Heart left ventricle (tissue), 16 donors: ENCODE measurements at regions not wholly inside any gene's neighbourhood (a gene's known extent, or its start where the extent isn't known, plus 50 kb on each side); places are given as distances from the start of the nearest gene placed in this dataset.
A peak's percentile ranks its signal among the peaks of the same experiment; 100 is the strongest.
"Not testable (repeated sequence)": the region's sequence is repeated elsewhere in the genome, so short reads cannot be mapped to it uniquely, and the experiment has no call there.

ENCODE experiments used
- ATAC-seq, 4 donors: fragments of 200-7000 bp; cut with Tn5 transposase; one replicate each; pipeline ENCODE4 v1.9.1; 2020 to 2022; ENCODE audit warnings: moderate library complexity in 4 of 4, mild to moderate bottlenecking in 3 of 4, moderate number of reproducible peaks in 1 of 4
- DNase-seq, 5 donors: peaks; one replicate each; pipeline ENCODE4 v3.0.0-alpha.2; 2020
- H3K27ac ChIP-seq, 12 donors: fragments of 200-600 bp; sonication (generic) in 4 of 12; one replicate each; pipeline versions ENCODE4 v1.5.0 to v1.8.0; 2016 to 2022; ENCODE audit warnings: mild to moderate bottlenecking in 2 of 12
- H3K27me3 ChIP-seq, 9 donors: fragments of 200-600 bp; sonication (generic) in 2 of 9; one replicate each; pipeline versions ENCODE4 v1.5.1 to v1.8.0; 2016 to 2022; ENCODE audit warnings: mild to moderate bottlenecking in 3 of 9
- H3K36me3 ChIP-seq, 9 donors: fragments of 200-600 bp; sonication (generic) in 2 of 9; one replicate each; pipeline versions ENCODE4 v1.5.0 to v1.8.0; 2018 to 2022; ENCODE audit warnings: mild to moderate bottlenecking in 2 of 9
- H3K4me1 ChIP-seq, 12 donors: fragments of 200-600 bp; sonication (generic) in 4 of 12; one replicate each; pipeline versions ENCODE4 v1.5.0 to v1.8.0; 2016 to 2022; ENCODE audit warnings: mild to moderate bottlenecking in 3 of 12
- H3K4me3 ChIP-seq, 12 donors: fragments of 200-600 bp; sonication (generic) in 4 of 12; one replicate each; pipeline versions ENCODE4 v1.5.0 to v1.8.0; 2017 to 2022; ENCODE audit warnings: mild to moderate bottlenecking in 9 of 12, moderate library complexity in 4 of 12
- H3K9me3 ChIP-seq, 12 donors: fragments of 200-600 bp; sonication (generic) in 4 of 12; one replicate each; pipeline versions ENCODE4 v1.5.0 to v1.8.0; 2016 to 2022; ENCODE audit warnings: mild to moderate bottlenecking in 1 of 12
- POLR2A ChIP-seq, 2 donors: fragments of 450-650 bp; IDR thresholded peaks; one replicate each; pipeline ENCODE4 v1.6.1; 2017; ENCODE audit warnings: antibody characterized with exemption in 2 of 2, mild to moderate bottlenecking in 2 of 2, moderate library complexity in 2 of 2
- WGBS, 4 donors: extraction: QIAGEN DNeasy Blood & Tissue Kit in 2 of 4; methylation state at CpG; one replicate each; pipeline versions ENCODE4 v1.1.5 to v1.1.7; 2013 to 2018; 5-methylcytosine and 5-hydroxymethylcytosine counted together
- intact Hi-C, 10 donors: fragments of 100-400 bp; cut with DNase I; formaldehyde crosslinking; loops; one replicate each; pipeline versions ENCODE4 v1.11.1 to v1.14.2; 2022
- TF ChIP-seq, protein P1 (sequence below), 12 donors: fragments of 200-600 bp; sonication (generic) in 4 of 12; IDR thresholded peaks; one replicate each; pipeline versions ENCODE4 v1.5.0 to v1.8.0; 2018 to 2022; ENCODE audit warnings: antibody characterized with exemption in 12 of 12, mild to moderate bottlenecking in 5 of 12
- donor health status: ischemic (EF 13 %, LVEDD 7.1; RV severe dilation, severe dysfunction).
- donor health status: healthy with polysubstance abuse.
- donor health status: DM: no; HTN: yes; CAD: no.
- donor health status: DM: no; HTN: no; CAD: no.
- donor health status: ischemic (EF 25% LVEDD 6.9; RV normal size, moderate dysfunction).
- donor health status: ischemic (EF 25% LVEDD 5.7; RV mildly dilated, moderate dysfunction).
- donor health status: healthy.
- donor health status: DM: yes; HTN: yes; CAD: no.
- donor health status: ischemic (EF 35%, LVEDD 5.7; RV mildly dilated, moderate dysfunction).
- donor health status: nonischemic (EF 11% LVEDD 7.7; RV severe dilation, severe dysfunction).
- donor health status: DM: yes; HTN: yes; CAD: no.
- donor health status: PGD.
- donor health status: ischemic (EF 29% LVEDD 5.4; RV normal size, mild dysfunction).
- donor health status: nonischemic (EF 23%, LVEDD 6.1; RV moderate dilation, normal function).

- peaks cover 0 to 33% (median 8%) of the 10 kb centered on the region in 12 donors for H3K9me3 ChIP-seq
- ATAC-seq (no peak), DNase-seq (no peak)
- H3K27ac ChIP-seq, result no peak overlapping the region
- no peak overlapping the region for H3K4me3 ChIP-seq
- H3K36me3 ChIP-seq, result no peaks in the 10 kb centered on the region
- no peaks in the 10 kb centered on the region for H3K4me1 ChIP-seq
- 89 to 94% (median 90%) methylated on average over 1 of the region's 1 CpG; no CpG with 5 or more reads in 1 of the 4 donors for WGBS, 4 donors
- intact Hi-C loops, result no loop called here
- TF ChIP-seq, protein P1, sequence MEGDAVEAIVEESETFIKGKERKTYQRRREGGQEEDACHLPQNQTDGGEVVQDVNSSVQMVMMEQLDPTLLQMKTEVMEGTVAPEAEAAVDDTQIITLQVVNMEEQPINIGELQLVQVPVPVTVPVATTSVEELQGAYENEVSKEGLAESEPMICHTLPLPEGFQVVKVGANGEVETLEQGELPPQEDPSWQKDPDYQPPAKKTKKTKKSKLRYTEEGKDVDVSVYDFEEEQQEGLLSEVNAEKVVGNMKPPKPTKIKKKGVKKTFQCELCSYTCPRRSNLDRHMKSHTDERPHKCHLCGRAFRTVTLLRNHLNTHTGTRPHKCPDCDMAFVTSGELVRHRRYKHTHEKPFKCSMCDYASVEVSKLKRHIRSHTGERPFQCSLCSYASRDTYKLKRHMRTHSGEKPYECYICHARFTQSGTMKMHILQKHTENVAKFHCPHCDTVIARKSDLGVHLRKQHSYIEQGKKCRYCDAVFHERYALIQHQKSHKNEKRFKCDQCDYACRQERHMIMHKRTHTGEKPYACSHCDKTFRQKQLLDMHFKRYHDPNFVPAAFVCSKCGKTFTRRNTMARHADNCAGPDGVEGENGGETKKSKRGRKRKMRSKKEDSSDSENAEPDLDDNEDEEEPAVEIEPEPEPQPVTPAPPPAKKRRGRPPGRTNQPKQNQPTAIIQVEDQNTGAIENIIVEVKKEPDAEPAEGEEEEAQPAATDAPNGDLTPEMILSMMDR (IDR thresholded peaks at IDR 0.05), result no peak
- no peak for TF ChIP-seq POLR2A (IDR thresholded peaks at IDR 0.05)
- no peaks in the 10 kb centered on the region for H3K27me3 ChIP-seq
These were observed 638.0 kb upstream of the VRK2 start for GRCh38 chr2:57408587-57408986.

- WGBS, 4 donors, result 78 to 85% (median 82%) methylated on average over 4 of the region's 4 CpGs
- no peak for DNase-seq
- no peak for TF ChIP-seq POLR2A (IDR thresholded peaks at IDR 0.05)
- TF ChIP-seq, protein P1 (IDR thresholded peaks at IDR 0.05), result no peak
- intact Hi-C loops, result no loop called here
- Histone ChIP-seq H3K4me1 (no peaks in the 10 kb centered on the region), H3K9me3 (peaks cover 0 to 26% (median 13%) of the 10 kb centered on the region in 12 donors), H3K4me3 (no peak overlapping the region), H3K36me3 (no peaks in the 10 kb centered on the region), H3K27ac (no peak overlapping the region), H3K27me3 (no peaks in the 10 kb centered on the region)
- ATAC-seq, result no peak
These were observed 629.6 kb upstream of the VRK2 start for GRCh38 chr2:57417007-57417406.

- H3K4me1 ChIP-seq, H3K36me3 ChIP-seq, intact Hi-C loops, H3K9me3 ChIP-seq, H3K27ac ChIP-seq, ATAC-seq, H3K4me3 ChIP-seq, H3K27me3 ChIP-seq: not testable (repeated sequence)
- peak in 1 of 5 donors; percentile 15 for DNase-seq
- 71 to 94% (median 82%) methylated on average over 10 to 14 of the region's 14 CpGs for WGBS, 4 donors
These were observed 627.7 kb upstream of the VRK2 start for GRCh38 chr2:57418859-57419346.

DNA sequence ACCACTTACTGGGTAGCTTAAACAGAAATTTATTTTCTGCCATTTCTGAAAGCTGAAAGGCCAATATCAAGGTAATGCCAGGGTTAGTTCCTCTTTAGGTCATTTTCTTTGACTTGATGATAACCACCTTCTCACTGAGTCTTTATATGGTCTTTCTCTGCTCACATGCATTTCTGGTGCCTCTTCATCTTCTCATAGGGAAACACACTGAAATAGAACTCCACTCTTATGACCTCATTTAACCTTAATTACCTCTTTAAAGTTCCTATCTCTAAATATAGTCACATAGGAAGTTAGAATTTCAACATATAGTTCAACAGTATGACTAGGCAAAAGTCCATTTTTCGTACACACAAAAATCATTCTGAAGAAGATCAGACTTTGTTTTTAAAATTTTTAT is 616.8 kb upstream of the VRK2 start:
- H3K27ac ChIP-seq, result no peak overlapping the region
- H3K36me3 ChIP-seq, result no peaks in the 10 kb centered on the region
- no peaks in the 10 kb centered on the region for H3K27me3 ChIP-seq
- DNase-seq (no peak), ATAC-seq (no peak)
- no peaks in the 10 kb centered on the region for H3K4me1 ChIP-seq
- TF ChIP-seq, protein P1 (IDR thresholded peaks at IDR 0.05), result no peak
- no peak for TF ChIP-seq POLR2A (IDR thresholded peaks at IDR 0.05)
- intact Hi-C loops, result no loop called here
- 39 to 93% (median 68%) methylated on average over 1 of the region's 1 CpG for WGBS, 4 donors
- H3K4me3 ChIP-seq, result no peak overlapping the region
- no peaks in the 10 kb centered on the region for H3K9me3 ChIP-seq

DNA sequence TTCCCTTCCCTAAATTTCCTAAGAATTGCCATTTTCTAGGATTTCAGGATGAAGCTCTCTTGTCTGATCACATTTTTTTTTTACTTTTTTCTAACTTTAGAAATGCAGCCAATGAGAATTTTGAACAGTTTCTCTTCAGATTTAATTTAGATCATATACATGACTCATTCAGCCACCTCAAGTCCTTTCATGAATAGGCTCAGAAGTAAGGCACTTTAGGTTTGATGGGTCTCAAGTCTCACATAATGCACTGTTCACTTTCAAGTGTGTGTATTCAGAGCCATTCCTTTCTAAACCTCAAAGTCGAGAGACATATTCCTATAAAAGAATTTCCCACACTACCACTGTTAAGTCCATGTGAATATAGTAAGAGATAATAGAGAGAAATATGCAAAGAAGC is 614.1 kb upstream of the VRK2 start:
- 38 to 67% (median 59%) methylated on average over 1 of the region's 1 CpG for WGBS, 4 donors
- DNase-seq (no peak), ATAC-seq (no peak)
- no peak overlapping the region for H3K27ac ChIP-seq
- H3K27me3 ChIP-seq, result no peaks in the 10 kb centered on the region
- no peaks in the 10 kb centered on the region for H3K4me1 ChIP-seq
- H3K36me3 ChIP-seq, result no peaks in the 10 kb centered on the region
- TF ChIP-seq, protein P1 (IDR thresholded peaks at IDR 0.05), result no peak
- no peak for TF ChIP-seq POLR2A (IDR thresholded peaks at IDR 0.05)
- no peaks in the 10 kb centered on the region for H3K9me3 ChIP-seq
- intact Hi-C loops, result no loop called here
- H3K4me3 ChIP-seq, result no peak overlapping the region
